Endothelial cell of umbilical vein (primary cell): ENCODE measurements at regions not wholly inside any gene's neighbourhood (a gene's known extent, or its start where the extent isn't known, plus 50 kb on each side); places are given as distances from the start of the nearest gene placed in this dataset.
"Not testable (repeated sequence)": the region's sequence is repeated elsewhere in the genome, so short reads cannot be mapped to it uniquely, and the experiment has no call there.

Experiments
- BruUV-seq: library from RNA; stranded (reverse); fragments of 400-500 nt; replicated peaks from 2 replicates; lab custom pipeline; 2021; lab: Mats Ljungman, UMichigan
- CTCF ChIA-PET: fragments of 300-600, 350-600 bp; sonication (Branson Sonifier 250); formaldehyde crosslinking; loops from one replicate; lab custom pipeline; 2021; ENCODE audit warnings: antibody characterized with exemption, inconsistent platforms; lab: Charles Lee
- POLR2A ChIA-PET: fragments of 300-600, 350-600 bp; sonication (Branson Sonifier 250); formaldehyde crosslinking; loops from one replicate; lab custom pipeline; 2021; ENCODE audit warnings: antibody characterized with exemption, inconsistent platforms; lab: Charles Lee
- DNase-seq: peaks from one replicate; pipeline ENCODE4 v3.0.0-alpha.2; 2011; ENCODE audit warnings: low read depth, low spot score
- FAIRE-seq: peaks from 2 replicates; lab custom pipeline; 2011; peaks lifted over from hg19 to GRCh38; lab: Jason Lieb, UNC
- H2AFZ ChIP-seq: 2 replicates; pipeline ENCODE4 v1.6.0; 2012; ENCODE audit warnings: low read depth, low read length, control low read depth, inconsistent platforms
- H3K27ac ChIP-seq: 2 replicates; pipeline ENCODE4 v1.5.1; 2011; ENCODE audit warnings: low read depth, mild to moderate bottlenecking, control low read depth, low read length, moderate library complexity; ENCODE audit not compliant: insufficient read depth
- H3K27me3 ChIP-seq, 2 experiments: 2 replicates each; pipeline versions ENCODE4 v1.6.0 to v1.6.1; 2011; ENCODE audit warnings: low read length in 2 of 2, mixed read lengths in 1 of 2; ENCODE audit not compliant: control insufficient read depth in 2 of 2, insufficient read depth in 2 of 2
- H3K36me3 ChIP-seq, 2 experiments: 2 replicates in 1 of 2; 3 replicates in 1 of 2; pipeline ENCODE4 v1.5.1; 2011; ENCODE audit warnings: low read length in 2 of 2, mild to moderate bottlenecking in 1 of 2, moderate library complexity in 1 of 2; ENCODE audit not compliant: control insufficient read depth in 2 of 2, insufficient read depth in 2 of 2; ENCODE audit errors: extremely low read depth in 1 of 2
- H3K4me1 ChIP-seq: 3 replicates; pipeline ENCODE4 v1.5.1; 2011; ENCODE audit warnings: mild to moderate bottlenecking, low read length; ENCODE audit not compliant: control insufficient read depth, insufficient read depth; ENCODE audit errors: extremely low read depth
- H3K4me2 ChIP-seq: 2 replicates; pipeline ENCODE4 v1.6.1; 2011; ENCODE audit warnings: low read length, control low read depth, mixed read lengths; ENCODE audit not compliant: insufficient read depth
- H3K4me3 ChIP-seq, 3 experiments: fragments of 200-600 bp in 1 of 3; sonication (generic), shearing (Covaris generic) in 1 of 3; replicated peaks in 1 of 3; 2 replicates each; pipeline ENCODE4 v1.5.1; 2011 to 2016; ENCODE audit warnings: control low read depth in 3 of 3, low read length in 3 of 3, mild to moderate bottlenecking in 2 of 3, inconsistent platforms in 1 of 3, low read depth in 1 of 3, moderate library complexity in 1 of 3; ENCODE audit not compliant: insufficient read depth in 1 of 3
- H3K79me2 ChIP-seq: 2 replicates; pipeline ENCODE4 v1.6.0; 2012; ENCODE audit warnings: low read length, inconsistent platforms; ENCODE audit not compliant: control insufficient read depth, insufficient read depth
- H3K9ac ChIP-seq: replicated peaks from 2 replicates; pipeline ENCODE3; 2011; ENCODE audit warnings: low read length, control low read depth; ENCODE audit not compliant: insufficient read depth; ENCODE audit errors: extremely low read depth
- H3K9me1 ChIP-seq: replicated peaks from 3 replicates; pipeline ENCODE4 v1.6.0; 2011; ENCODE audit warnings: mild to moderate bottlenecking, low read length; ENCODE audit not compliant: control insufficient read depth, insufficient read depth; ENCODE audit errors: extremely low read depth
- H3K9me3 ChIP-seq: replicated peaks from 2 replicates; pipeline ENCODE4 v1.5.1; 2012; ENCODE audit warnings: low read length, inconsistent platforms; ENCODE audit not compliant: control insufficient read depth, insufficient read depth
- H4K20me1 ChIP-seq: replicated peaks from 2 replicates; pipeline ENCODE3; 2011; ENCODE audit warnings: mild to moderate bottlenecking, low read length; ENCODE audit not compliant: control insufficient read depth, insufficient read depth; ENCODE audit errors: extremely low read depth
- EZH2 ChIP-seq: IDR thresholded peaks from 2 replicates; pipeline ENCODE4 v1.6.1; 2012; ENCODE audit warnings: borderline replicate concordance, low read depth, mild to moderate bottlenecking, moderate library complexity, low read length, inconsistent platforms; ENCODE audit not compliant: severe bottlenecking
- FOS ChIP-seq: IDR thresholded peaks from 2 replicates; pipeline ENCODE4 v1.6.1; 2011; ENCODE audit warnings: mild to moderate bottlenecking, low read length, moderate library complexity, borderline replicate concordance; ENCODE audit not compliant: insufficient read depth
- GATA2 ChIP-seq: IDR thresholded peaks from 2 replicates; pipeline ENCODE4 v1.7.0; 2011; ENCODE audit warnings: low read depth, mild to moderate bottlenecking, moderate library complexity, mixed read lengths, low read length; ENCODE audit not compliant: insufficient read length, insufficient read depth
- JUN ChIP-seq: IDR thresholded peaks from 2 replicates; pipeline ENCODE4 v1.6.1; 2011; ENCODE audit warnings: borderline replicate concordance, low read depth; ENCODE audit not compliant: insufficient read length, insufficient read depth
- MAX ChIP-seq: IDR thresholded peaks from 2 replicates; pipeline ENCODE4 v1.6.1; 2011; ENCODE audit not compliant: insufficient read depth, insufficient read length
- MYC ChIP-seq: IDR thresholded peaks from one replicate; pipeline ENCODE4 v1.6.1; 2011; ENCODE audit warnings: mild to moderate bottlenecking, low read depth, low read length
- POLR2A ChIP-seq: IDR thresholded peaks from 2 replicates; pipeline ENCODE4 v1.6.1; 2012; ENCODE audit warnings: low read depth, mild to moderate bottlenecking, control low read depth, low read length
- POLR2AphosphoS5 ChIP-seq: IDR thresholded peaks from 2 replicates; pipeline ENCODE4 v1.6.1; 2012; ENCODE audit warnings: low read depth, mild to moderate bottlenecking, control low read depth, low read length, moderate library complexity; ENCODE audit not compliant: insufficient read depth
- dilution Hi-C: fragments of 300-500 bp; cut with MboI; formaldehyde crosslinking; loops from one replicate; pipeline ENCODE4 v1.15.0; 2019; ENCODE audit warnings: low sequenced_read_pairs; ENCODE audit not compliant: extremely low pct_ligation_motif_present
- intact Hi-C: fragments of 100-400 bp; cut with micrococcal nuclease; formaldehyde crosslinking; loops from one replicate; pipeline ENCODE4 v1.10.0; 2022
- TF ChIP-seq, protein P1 (sequence below), 2 donors: IDR thresholded peaks; 1 replicate in 1 of 2; 2 replicates in 1 of 2; pipeline ENCODE4 v1.5.1; 2011; ENCODE audit warnings: low read length in 2 of 2, mild to moderate bottlenecking in 2 of 2, moderate library complexity in 2 of 2, control low read depth in 1 of 2, inconsistent platforms in 1 of 2, low read depth in 1 of 2; ENCODE audit not compliant: insufficient read depth in 1 of 2; ENCODE audit errors: extremely low read depth in 1 of 2

DNA sequence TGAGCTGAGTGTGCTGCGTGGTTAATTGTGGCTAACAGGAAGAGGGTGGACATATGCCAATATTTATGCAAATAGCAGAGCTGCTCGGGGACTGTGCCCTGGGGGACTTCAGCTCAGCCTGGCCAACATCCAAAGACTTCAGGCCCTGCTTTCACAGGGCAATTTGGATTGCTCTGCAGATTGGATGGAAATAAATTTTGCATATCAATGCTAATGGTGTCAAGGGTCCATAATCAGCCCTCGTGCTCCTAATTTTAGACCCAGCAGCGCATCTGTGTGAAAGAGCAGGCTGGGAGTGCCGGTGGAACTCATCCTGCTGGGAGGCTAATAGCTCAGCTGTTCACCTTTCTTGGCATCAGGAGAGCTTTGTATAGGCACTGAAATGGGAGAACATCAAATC, 270.1 kb downstream of the TCERG1L start:
- intact Hi-C loops = no loop called here
- Histone ChIP-seq H2AFZ (no peak overlapping the region), H3K4me1 (no peaks in the 10 kb centered on the region), H3K9me3 (no peaks in the 10 kb centered on the region), H3K27ac (no peak overlapping the region), H3K36me3 (no peaks in the 10 kb centered on the region), H3K79me2 (no peaks in the 10 kb centered on the region), H3K27me3 (no peaks in the 10 kb centered on the region), H3K9ac (no peak overlapping the region), H4K20me1 (no peaks in the 10 kb centered on the region), H3K4me3 (no peak overlapping the region), H3K9me1 (no peaks in the 10 kb centered on the region), H3K4me2 (no peak overlapping the region)
- ChIA-PET POLR2A (no interaction called here), CTCF (no interaction called here)
- no peak for TF ChIP-seq POLR2AphosphoS5
- TF ChIP-seq MYC = no peak
- TF ChIP-seq GATA2 = no peak
- TF ChIP-seq FOS = no peak
- no peak for TF ChIP-seq JUN
- no peak for TF ChIP-seq EZH2
- no peak for TF ChIP-seq MAX
- TF ChIP-seq, protein P1, sequence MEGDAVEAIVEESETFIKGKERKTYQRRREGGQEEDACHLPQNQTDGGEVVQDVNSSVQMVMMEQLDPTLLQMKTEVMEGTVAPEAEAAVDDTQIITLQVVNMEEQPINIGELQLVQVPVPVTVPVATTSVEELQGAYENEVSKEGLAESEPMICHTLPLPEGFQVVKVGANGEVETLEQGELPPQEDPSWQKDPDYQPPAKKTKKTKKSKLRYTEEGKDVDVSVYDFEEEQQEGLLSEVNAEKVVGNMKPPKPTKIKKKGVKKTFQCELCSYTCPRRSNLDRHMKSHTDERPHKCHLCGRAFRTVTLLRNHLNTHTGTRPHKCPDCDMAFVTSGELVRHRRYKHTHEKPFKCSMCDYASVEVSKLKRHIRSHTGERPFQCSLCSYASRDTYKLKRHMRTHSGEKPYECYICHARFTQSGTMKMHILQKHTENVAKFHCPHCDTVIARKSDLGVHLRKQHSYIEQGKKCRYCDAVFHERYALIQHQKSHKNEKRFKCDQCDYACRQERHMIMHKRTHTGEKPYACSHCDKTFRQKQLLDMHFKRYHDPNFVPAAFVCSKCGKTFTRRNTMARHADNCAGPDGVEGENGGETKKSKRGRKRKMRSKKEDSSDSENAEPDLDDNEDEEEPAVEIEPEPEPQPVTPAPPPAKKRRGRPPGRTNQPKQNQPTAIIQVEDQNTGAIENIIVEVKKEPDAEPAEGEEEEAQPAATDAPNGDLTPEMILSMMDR (IDR thresholded peaks at IDR 0.05; ENCODE audit: extremely low read depth in 1 of 2, insufficient read depth in 1 of 2, low read depth in 1 of 2, low read length in 2 of 2) = no peak
- TF ChIP-seq POLR2A = no peak
- dilution Hi-C loops = no loop called here
- FAIRE-seq (no peak), DNase-seq (no peak)
- no TSS peak for BruUV-seq

- H3K9ac ChIP-seq, H3K4me3 ChIP-seq, dilution Hi-C loops, H3K4me1 ChIP-seq, H3K9me1 ChIP-seq, intact Hi-C loops, H3K27me3 ChIP-seq, CTCF ChIA-PET, DNase-seq, H3K27ac ChIP-seq, H3K79me2 ChIP-seq, POLR2A ChIA-PET, H3K4me2 ChIP-seq, H2AFZ ChIP-seq, H4K20me1 ChIP-seq, FAIRE-seq, H3K36me3 ChIP-seq, BruUV-seq, H3K9me3 ChIP-seq: not testable (repeated sequence)
Observed at GRCh38 chr10:131042015-131042414, 269.5 kb downstream of the TCERG1L start.
